IMR-90 (cell line): ENCODE measurements at regions not wholly inside any gene's neighbourhood (a gene's known extent, or its start where the extent isn't known, plus 50 kb on each side); places are given as distances from the start of the nearest gene placed in this dataset.
"Not testable (repeated sequence)": the region's sequence is repeated elsewhere in the genome, so short reads cannot be mapped to it uniquely, and the experiment has no call there.

Experiments
- ATAC-seq: fragments of 200-7000 bp; cut with Tn5 transposase; 2 replicates; pipeline ENCODE4 v1.9.1; 2020; ENCODE audit warnings: low read depth, mild to moderate bottlenecking, moderate library complexity
- BruUV-seq: library from RNA; stranded (reverse); fragments of 400-500 nt; replicated peaks from 2 replicates; lab custom pipeline; 2021; lab: Mats Ljungman, UMichigan
- CTCF ChIA-PET: fragments of 300-600 bp; formaldehyde crosslinking; extraction: SDS; loops from one replicate; lab custom pipeline; 2021; ENCODE audit warnings: antibody characterized with exemption; lab: Yijun Ruan, JAX
- POLR2A ChIA-PET: fragments of 300-600 bp; sonication (Branson Sonifier 250); formaldehyde crosslinking; loops from one replicate; lab custom pipeline; 2022; ENCODE audit warnings: antibody characterized with exemption; ENCODE audit not compliant: unreplicated experiment; lab: Charles Lee
- DNase-seq: peaks from one replicate; pipeline ENCODE4 v3.0.0; 2013
- H2AFZ ChIP-seq: replicated peaks from 2 replicates; pipeline ENCODE3; 2013; ENCODE audit warnings: low read length, mild to moderate bottlenecking; ENCODE audit not compliant: poor library complexity
- H2AK5ac ChIP-seq: 2 replicates; pipeline ENCODE4 v1.6.1; 2013; ENCODE audit warnings: low read depth, low read length, inconsistent platforms
- H2AK9ac ChIP-seq: replicated peaks from 2 replicates; pipeline ENCODE3; 2013; ENCODE audit warnings: mild to moderate bottlenecking, low read depth, low read length, moderate library complexity; ENCODE audit not compliant: poor library complexity
- H2BK120ac ChIP-seq: 2 replicates; pipeline ENCODE4 v1.6.1; 2013; ENCODE audit warnings: low read depth, low read length, inconsistent platforms
- H2BK15ac ChIP-seq: 3 replicates; pipeline ENCODE4 v1.6.1; 2013; ENCODE audit warnings: low read depth, low read length, inconsistent platforms
- H2BK20ac ChIP-seq: 2 replicates; pipeline ENCODE4 v1.6.1; 2013; ENCODE audit warnings: low read depth, mild to moderate bottlenecking, inconsistent platforms, low read length, moderate library complexity
- H2BK5ac ChIP-seq: 2 replicates; pipeline ENCODE4 v1.6.1; 2013; ENCODE audit warnings: mild to moderate bottlenecking, low read depth, low read length, inconsistent platforms; ENCODE audit not compliant: poor library complexity, severe bottlenecking
- H3K14ac ChIP-seq: replicated peaks from 2 replicates; pipeline ENCODE4 v1.6.1; 2013; ENCODE audit warnings: low read depth, low read length, inconsistent platforms
- H3K18ac ChIP-seq: 2 replicates; pipeline ENCODE4 v1.6.1; 2013; ENCODE audit warnings: low read depth, low read length, control low read depth
- H3K23ac ChIP-seq: 2 replicates; pipeline ENCODE4 v1.6.1; 2013; ENCODE audit warnings: low read depth, low read length, inconsistent platforms
- H3K27ac ChIP-seq: 2 replicates; pipeline ENCODE4 v1.5.1; 2013; ENCODE audit warnings: mild to moderate bottlenecking, control low read depth, low read length; ENCODE audit not compliant: insufficient read depth
- H3K27me3 ChIP-seq: 2 replicates; pipeline ENCODE4 v1.6.1; 2013; ENCODE audit warnings: low read length; ENCODE audit not compliant: control insufficient read depth, insufficient read depth
- H3K36me3 ChIP-seq: 2 replicates; pipeline ENCODE4 v1.6.1; 2013; ENCODE audit warnings: low read length, mixed read lengths; ENCODE audit not compliant: control insufficient read depth, insufficient read depth
- H3K4ac ChIP-seq: 2 replicates; pipeline ENCODE4 v1.6.1; 2013; ENCODE audit warnings: low read depth, low read length, inconsistent platforms
- H3K4me1 ChIP-seq: 2 replicates; pipeline ENCODE4 v1.6.1; 2013; ENCODE audit warnings: low read length, mixed read lengths; ENCODE audit not compliant: control insufficient read depth, insufficient read depth
- H3K4me2 ChIP-seq: 2 replicates; pipeline ENCODE4 v1.6.1; 2013; ENCODE audit warnings: low read depth, mild to moderate bottlenecking, control low read depth, low read length, moderate library complexity
- H3K4me3 ChIP-seq: 2 replicates; pipeline ENCODE4 v1.5.1; 2013; ENCODE audit warnings: low read depth, mild to moderate bottlenecking, control low read depth, low read length, moderate library complexity; ENCODE audit not compliant: insufficient read depth
- H3K56ac ChIP-seq: 2 replicates; pipeline ENCODE4 v1.6.1; 2013; ENCODE audit warnings: low read length, inconsistent platforms; ENCODE audit not compliant: insufficient read depth; ENCODE audit errors: extremely low read depth
- H3K79me1 ChIP-seq, 2 experiments: 2 replicates each; pipeline ENCODE4 v1.6.1; 2013; ENCODE audit warnings: low read length in 2 of 2, inconsistent platforms in 1 of 2, low read depth in 1 of 2
- H3K9ac ChIP-seq: 2 replicates; pipeline ENCODE4 v1.6.1; 2013; ENCODE audit warnings: low read depth, low read length, control low read depth
- H3K9me1 ChIP-seq: 2 replicates; pipeline ENCODE4 v1.6.1; 2013; ENCODE audit warnings: low read length, inconsistent platforms; ENCODE audit not compliant: insufficient read depth
- H3K9me3 ChIP-seq: 2 replicates; pipeline ENCODE4 v1.6.1; 2013; ENCODE audit warnings: low read length; ENCODE audit not compliant: control insufficient read depth, insufficient read depth
- H4K20me1 ChIP-seq: 2 replicates; pipeline ENCODE4 v1.6.1; 2013; ENCODE audit warnings: low read length, inconsistent platforms; ENCODE audit not compliant: insufficient read depth
- H4K5ac ChIP-seq: 2 replicates; pipeline ENCODE4 v1.6.1; 2013; ENCODE audit warnings: mild to moderate bottlenecking, low read depth, low read length, control low read depth
- H4K8ac ChIP-seq, 2 experiments: 2 replicates each; pipeline ENCODE4 v1.6.1; 2013; ENCODE audit warnings: low read depth in 2 of 2, low read length in 2 of 2, control low read depth in 1 of 2, inconsistent platforms in 1 of 2
- H4K91ac ChIP-seq: 2 replicates; pipeline ENCODE4 v1.6.1; 2013; ENCODE audit warnings: low read depth, low read length, inconsistent platforms; ENCODE audit not compliant: insufficient read depth
- ELK1 ChIP-seq: fragments of 150-350 bp; IDR thresholded peaks from 2 replicates; pipeline ENCODE4 v1.6.1; 2016; ENCODE audit warnings: low read depth, mild to moderate bottlenecking, low read length, moderate library complexity, borderline replicate concordance
- MAFK ChIP-seq: IDR thresholded peaks from 2 replicates; pipeline ENCODE4 v1.6.1; 2012; ENCODE audit warnings: low read depth, low read length, improper control_type of control experiment
- WGBS, 2 experiments: methylation state at CpG; one replicate each; pipeline versions ENCODE4 v1.1.5 to v1.1.7; 2013; ENCODE audit warnings: missing lambda C conversion rate in 2 of 2; ENCODE audit not compliant: insufficient read length in 1 of 2; ENCODE audit errors: extremely low coverage in 2 of 2; 5-methylcytosine and 5-hydroxymethylcytosine counted together
- dilution Hi-C: fragments of 300-500 bp; cut with HindIII; formaldehyde crosslinking; loops from one replicate; pipeline ENCODE4 v1.14.3; 2018; ENCODE audit warnings: low sequenced_read_pairs; ENCODE audit not compliant: unreplicated experiment
- in situ Hi-C: fragments of 300-500 bp; cut with MboI; formaldehyde crosslinking; loops from 3 replicates; pipeline ENCODE4 v1.14.3; 2019; ENCODE audit warnings: low sequenced_read_pairs, inconsistent platforms, mixed read lengths
- intact Hi-C: fragments of 100-400 bp; cut with micrococcal nuclease; formaldehyde crosslinking; loops from 2 replicates; pipeline ENCODE4 v1.10.0; 2022

- in situ Hi-C loops (no loop called here), intact Hi-C loops (no loop called here), dilution Hi-C loops (no loop called here)
- no peak for ATAC-seq
- Histone ChIP-seq H3K79me1 (no peaks in the 10 kb centered on the region), H3K36me3 (no peaks in the 10 kb centered on the region), H3K56ac (no peak overlapping the region), H3K27ac (no peak overlapping the region), H3K14ac (no peak overlapping the region), H2AFZ (no peak overlapping the region), H2BK120ac (no peak overlapping the region), H3K23ac (no peak overlapping the region), H3K4me1 (no peaks in the 10 kb centered on the region), H3K18ac (no peak overlapping the region), H4K91ac (no peak overlapping the region), H3K9me1 (no peaks in the 10 kb centered on the region), H2AK5ac (no peak overlapping the region), H2BK20ac (no peak overlapping the region), H3K4ac (no peak overlapping the region), H3K27me3 (peaks cover 7% of the 10 kb centered on the region), H3K4me3 (no peak overlapping the region), H2BK15ac (no peak overlapping the region), H4K8ac (no peak overlapping the region), H4K5ac (no peak overlapping the region), H3K9ac (no peak overlapping the region), H3K4me2 (no peak overlapping the region), H4K20me1 (no peaks in the 10 kb centered on the region), H2BK5ac (no peak overlapping the region), H3K9me3 (no peaks in the 10 kb centered on the region), H2AK9ac (no peak overlapping the region)
- POLR2A ChIA-PET = no interaction called here
- no peak for DNase-seq
- TF ChIP-seq MAFK (peak; percentile 82), ELK1 (no peak)
- CTCF ChIA-PET = no interaction called here
- no TSS peak for BruUV-seq
- WGBS, 2 experiments = 70% methylated on average over 3 of the region's 4 CpGs; no CpG with 5 or more reads in 1 of the 2 experiments
Observed at GRCh38 chrX:109785053-109785452, 52.0 kb upstream of the ACSL4 start.

GRCh38 chrX:109790511-109790910, 57.5 kb upstream of the ACSL4 start:
- H2BK120ac ChIP-seq, BruUV-seq, H4K8ac ChIP-seq, H3K4me1 ChIP-seq, H3K4ac ChIP-seq, intact Hi-C loops, H3K27ac ChIP-seq, H3K9me1 ChIP-seq, H3K18ac ChIP-seq, H3K27me3 ChIP-seq, H2BK15ac ChIP-seq, H3K9ac ChIP-seq, ATAC-seq, H3K36me3 ChIP-seq, H2AK5ac ChIP-seq, DNase-seq, in situ Hi-C loops, CTCF ChIA-PET, H4K91ac ChIP-seq, H3K79me1 ChIP-seq, H3K14ac ChIP-seq, H3K9me3 ChIP-seq, POLR2A ChIA-PET, H2BK20ac ChIP-seq, H3K4me2 ChIP-seq, dilution Hi-C loops, H3K23ac ChIP-seq, H3K4me3 ChIP-seq, H2AFZ ChIP-seq, H4K5ac ChIP-seq, H2AK9ac ChIP-seq, H4K20me1 ChIP-seq, H3K56ac ChIP-seq, H2BK5ac ChIP-seq: not testable (repeated sequence)
- WGBS, 2 experiments = no CpG with 5 or more reads among the region's 7 CpGs
